Stimulated activated effector memory CD8-positive, alpha-beta T cell treated with anti-CD3 and anti-CD28 coated beads, Interleukin-12 subunit alpha, Interleukin-12 subunit beta, amount 100 ng/mL, for 72 hours (primary cell): ENCODE measurements at regions not wholly inside any gene's neighbourhood (a gene's known extent, or its start where the extent isn't known, plus 50 kb on each side); places are given as distances from the start of the nearest gene placed in this dataset.

Experiments used
- ATAC-seq: fragments of 150-1000 bp; cut with Tn5 transposase; 2 replicates; pipeline ENCODE4 v1.10.0; 2021
- DNase-seq, 2 donors: peaks; one replicate each; pipeline ENCODE4 v3.0.0; 2021 to 2022; ENCODE audit warnings: low spot score in 2 of 2
- H3K27ac Mint-ChIP-seq: one replicate; pipeline ENCODE4 v1.8.0; 2022; ENCODE audit warnings: mild to moderate bottlenecking, mixed read lengths
- H3K36me3 Mint-ChIP-seq: one replicate; pipeline ENCODE4 v1.8.0; 2022; ENCODE audit warnings: mild to moderate bottlenecking, mixed read lengths
- H3K4me1 Mint-ChIP-seq: one replicate; pipeline ENCODE4 v1.8.0; 2022; ENCODE audit warnings: mixed read lengths
- H3K4me3 Mint-ChIP-seq: one replicate; pipeline ENCODE4 v1.8.0; 2022; ENCODE audit warnings: mild to moderate bottlenecking, mixed read lengths
- H3K9me3 Mint-ChIP-seq: one replicate; pipeline ENCODE4 v1.8.0; 2022; ENCODE audit warnings: mixed read lengths

- Mint-ChIP-seq H3K4me3 (no peak overlapping the region), H3K36me3 (no peaks in the 10 kb centered on the region), H3K27ac (no peak overlapping the region), H3K4me1 (no peaks in the 10 kb centered on the region), H3K9me3 (peaks cover 24% of the 10 kb centered on the region)
- no peak for DNase-seq
- no peak for ATAC-seq
Measured at GRCh38 chr20:63079971-63080370, 73.2 kb upstream of the BHLHE23 start.

GRCh38 chr20:63077705-63078104 is 70.9 kb upstream of the BHLHE23 start:
- Mint-ChIP-seq H3K4me3 (no peak overlapping the region), H3K4me1 (no peaks in the 10 kb centered on the region), H3K36me3 (no peaks in the 10 kb centered on the region), H3K9me3 (peaks cover 24% of the 10 kb centered on the region), H3K27ac (no peak overlapping the region)
- DNase-seq (no peak), ATAC-seq (no peak)

GRCh38 chr20:63076421-63076820 is 69.7 kb upstream of the BHLHE23 start:
- no peak for ATAC-seq
- Mint-ChIP-seq H3K4me1 (no peaks in the 10 kb centered on the region), H3K27ac (no peak overlapping the region), H3K36me3 (no peaks in the 10 kb centered on the region), H3K9me3 (peaks cover 24% of the 10 kb centered on the region), H3K4me3 (no peak overlapping the region)
- DNase-seq, result no peak

- H3K36me3 Mint-ChIP-seq, result no peaks in the 10 kb centered on the region
- no peak overlapping the region for H3K4me3 Mint-ChIP-seq
- H3K9me3 Mint-ChIP-seq, result peaks cover 21% of the 10 kb centered on the region
- no peak overlapping the region for H3K27ac Mint-ChIP-seq
- ATAC-seq (no peak), DNase-seq (no peak)
- no peaks in the 10 kb centered on the region for H3K4me1 Mint-ChIP-seq
Measured at GRCh38 chr20:63074631-63075030, 67.9 kb upstream of the BHLHE23 start.

- H3K36me3 Mint-ChIP-seq, result no peaks in the 10 kb centered on the region
Measured at GRCh38 chr20:63074182-63074581, 67.4 kb upstream of the BHLHE23 start.

GRCh38 chr20:63073738-63074065 is 66.9 kb upstream of the BHLHE23 start:
- no peaks in the 10 kb centered on the region for H3K4me1 Mint-ChIP-seq
- no peak overlapping the region for H3K27ac Mint-ChIP-seq
- no peak for ATAC-seq
- peaks cover 18% of the 10 kb centered on the region for H3K9me3 Mint-ChIP-seq
- H3K4me3 Mint-ChIP-seq, result no peak overlapping the region
- H3K36me3 Mint-ChIP-seq, result no peaks in the 10 kb centered on the region
- DNase-seq, result no peak

More at GRCh38 chr20:63074182-63074581, 67.4 kb upstream of the BHLHE23 start:
- Mint-ChIP-seq H3K27ac (no peak overlapping the region), H3K9me3 (peaks cover 21% of the 10 kb centered on the region), H3K4me1 (no peaks in the 10 kb centered on the region), H3K4me3 (no peak overlapping the region)
- DNase-seq (no peak), ATAC-seq (no peak)

- ATAC-seq, result no peak
- H3K9me3 Mint-ChIP-seq, result peaks cover 13% of the 10 kb centered on the region
- H3K4me3 Mint-ChIP-seq, result no peak overlapping the region
- H3K4me1 Mint-ChIP-seq, result no peaks in the 10 kb centered on the region
- H3K36me3 Mint-ChIP-seq, result no peaks in the 10 kb centered on the region
- no peak for DNase-seq
- no peak overlapping the region for H3K27ac Mint-ChIP-seq
Measured at GRCh38 chr20:63072991-63073737, 66.4 kb upstream of the BHLHE23 start.

GRCh38 chr20:63072231-63072791 is 65.5 kb upstream of the BHLHE23 start:
- Mint-ChIP-seq H3K27ac (no peak overlapping the region), H3K36me3 (no peaks in the 10 kb centered on the region), H3K9me3 (peaks cover 6% of the 10 kb centered on the region), H3K4me3 (no peak overlapping the region), H3K4me1 (no peaks in the 10 kb centered on the region)
- ATAC-seq (no peak), DNase-seq (no peak)

- H3K4me3 Mint-ChIP-seq, result no peak overlapping the region
- ATAC-seq (peak; percentile 33), DNase-seq (no peak)
- no peak overlapping the region for H3K27ac Mint-ChIP-seq
- H3K9me3 Mint-ChIP-seq, result peaks cover 3% of the 10 kb centered on the region
- no peaks in the 10 kb centered on the region for H3K36me3 Mint-ChIP-seq
- H3K4me1 Mint-ChIP-seq, result no peaks in the 10 kb centered on the region
Measured at GRCh38 chr20:63071541-63072181, 64.9 kb upstream of the BHLHE23 start.

GRCh38 chr20:63070771-63071540 is 64.2 kb upstream of the BHLHE23 start:
- H3K9me3 Mint-ChIP-seq, result no peaks in the 10 kb centered on the region
- DNase-seq, result no peak
- H3K27ac Mint-ChIP-seq, result peak overlapping the region; percentile 20
- H3K4me3 Mint-ChIP-seq, result no peak overlapping the region
- H3K36me3 Mint-ChIP-seq, result no peaks in the 10 kb centered on the region
- no peak for ATAC-seq
- no peaks in the 10 kb centered on the region for H3K4me1 Mint-ChIP-seq

- Mint-ChIP-seq H3K27ac (peak overlapping the region; percentile 20), H3K4me3 (no peak overlapping the region), H3K36me3 (no peaks in the 10 kb centered on the region)
Measured at GRCh38 chr20:63070301-63070625, 63.5 kb upstream of the BHLHE23 start.

GRCh38 chr20:63068711-63069367 is 62.1 kb upstream of the BHLHE23 start:
- H3K9me3 Mint-ChIP-seq, result no peaks in the 10 kb centered on the region
- ATAC-seq, result no peak
- H3K4me3 Mint-ChIP-seq, result no peak overlapping the region
- no peaks in the 10 kb centered on the region for H3K36me3 Mint-ChIP-seq
- no peaks in the 10 kb centered on the region for H3K4me1 Mint-ChIP-seq
- H3K27ac Mint-ChIP-seq, result no peak overlapping the region
- no peak for DNase-seq

More at GRCh38 chr20:63070301-63070625, 63.5 kb upstream of the BHLHE23 start:
- no peaks in the 10 kb centered on the region for H3K4me1 Mint-ChIP-seq
- no peak for ATAC-seq
- DNase-seq, result no peak
- no peaks in the 10 kb centered on the region for H3K9me3 Mint-ChIP-seq

GRCh38 chr20:63067721-63068560 is 61.2 kb upstream of the BHLHE23 start:
- Mint-ChIP-seq H3K36me3 (no peaks in the 10 kb centered on the region), H3K4me1 (no peaks in the 10 kb centered on the region), H3K4me3 (no peak overlapping the region), H3K27ac (no peak overlapping the region), H3K9me3 (no peaks in the 10 kb centered on the region)
- no peak for DNase-seq
- no peak for ATAC-seq

- Mint-ChIP-seq H3K27ac (no peak overlapping the region), H3K4me3 (no peak overlapping the region), H3K36me3 (no peaks in the 10 kb centered on the region), H3K9me3 (no peaks in the 10 kb centered on the region), H3K4me1 (no peaks in the 10 kb centered on the region)
- no peak for DNase-seq
- no peak for ATAC-seq
Measured at GRCh38 chr20:63067266-63067635, 60.5 kb upstream of the BHLHE23 start.
